Naive B cell (primary cell): ENCODE measurements at regions not wholly inside any gene's neighbourhood (a gene's known extent, or its start where the extent isn't known, plus 50 kb on each side); places are given as distances from the start of the nearest gene placed in this dataset.
"Not testable (repeated sequence)": the region's sequence is repeated elsewhere in the genome, so short reads cannot be mapped to it uniquely, and the experiment has no call there.

Experiments used
- ATAC-seq, 2 donors: fragments of 150-1000 bp; cut with Tn5 transposase; 2 replicates each; pipeline ENCODE4 v1.10.0; 2021; ENCODE audit warnings: low read depth in 2 of 2, mild to moderate bottlenecking in 2 of 2, moderate library complexity in 2 of 2
- DNase-seq: peaks from one replicate; pipeline ENCODE4 v3.0.0; 2022
- H3K27ac Mint-ChIP-seq, 6 donors: one replicate each; pipeline ENCODE4 v1.8.0; 2020 to 2022; ENCODE audit warnings: mild to moderate bottlenecking in 6 of 6, mixed read lengths in 6 of 6, moderate library complexity in 5 of 6, inconsistent platforms in 2 of 6
- H3K27me3 Mint-ChIP-seq, 3 donors: one replicate each; pipeline ENCODE4 v1.8.0; 2021 to 2022; ENCODE audit warnings: mixed read lengths in 3 of 3, mild to moderate bottlenecking in 1 of 3
- H3K36me3 Mint-ChIP-seq, 2 donors: one replicate each; pipeline ENCODE4 v1.8.0; 2020 to 2022; ENCODE audit warnings: mixed read lengths in 2 of 2, inconsistent platforms in 1 of 2, mild to moderate bottlenecking in 1 of 2
- H3K4me1 Mint-ChIP-seq, 3 donors: one replicate each; pipeline ENCODE4 v1.8.0; 2020 to 2022; ENCODE audit warnings: mixed read lengths in 3 of 3, inconsistent platforms in 1 of 3, mild to moderate bottlenecking in 1 of 3, moderate library complexity in 1 of 3
- H3K4me3 Mint-ChIP-seq, 8 donors: one replicate each; pipeline ENCODE4 v1.8.0; 2020 to 2022; ENCODE audit warnings: mild to moderate bottlenecking in 8 of 8, mixed read lengths in 8 of 8, moderate library complexity in 8 of 8, inconsistent platforms in 2 of 8
- H3K9me3 Mint-ChIP-seq, 7 donors: one replicate each; pipeline ENCODE4 v1.8.0; 2020 to 2022; ENCODE audit warnings: mixed read lengths in 7 of 7, mild to moderate bottlenecking in 5 of 7, inconsistent platforms in 2 of 7, moderate library complexity in 1 of 7

DNA sequence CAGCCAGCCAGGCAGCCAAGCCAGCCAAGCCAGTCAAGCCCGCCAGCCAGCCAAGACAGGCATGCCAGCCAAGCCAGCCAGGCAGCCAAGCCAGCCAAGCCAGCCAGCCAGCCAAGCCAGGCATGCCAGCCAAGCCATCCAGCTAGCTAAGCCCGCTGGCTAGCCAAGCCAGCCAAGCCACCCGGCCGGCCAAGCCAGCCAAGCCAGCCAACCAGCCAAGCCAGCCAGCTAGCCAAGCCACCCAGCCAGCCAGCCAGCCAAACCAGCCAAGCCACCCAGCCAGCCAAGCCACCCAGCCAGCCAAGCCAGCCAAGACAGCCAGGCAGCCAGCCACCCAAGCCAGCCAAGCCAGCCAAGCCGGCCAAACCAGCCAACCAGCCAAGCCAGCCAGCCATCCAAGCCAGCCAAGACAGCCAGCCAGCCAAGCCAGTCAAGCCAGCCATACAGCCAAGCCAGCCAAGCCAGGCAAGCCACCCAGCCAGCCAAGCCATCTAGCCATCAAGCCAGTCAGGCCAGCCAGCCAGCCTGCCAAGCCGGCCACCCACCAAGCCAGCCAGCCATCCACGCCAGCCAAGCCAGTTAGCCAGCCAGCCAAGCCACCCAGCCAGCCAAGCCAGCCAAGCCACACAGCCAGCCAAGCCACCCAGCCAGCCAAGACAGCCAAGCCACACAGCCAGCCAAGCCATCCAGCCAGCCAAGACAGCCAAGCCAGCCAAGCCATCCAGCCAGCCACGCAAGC lies 349.2 kb upstream of the PLGLB2 start:
- peaks cover 0 to 13% (median 8%) of the 10 kb centered on the region in 7 donors for H3K9me3 Mint-ChIP-seq
- H3K27ac Mint-ChIP-seq, DNase-seq, H3K4me3 Mint-ChIP-seq, ATAC-seq, H3K36me3 Mint-ChIP-seq, H3K4me1 Mint-ChIP-seq, H3K27me3 Mint-ChIP-seq: not testable (repeated sequence)

DNA sequence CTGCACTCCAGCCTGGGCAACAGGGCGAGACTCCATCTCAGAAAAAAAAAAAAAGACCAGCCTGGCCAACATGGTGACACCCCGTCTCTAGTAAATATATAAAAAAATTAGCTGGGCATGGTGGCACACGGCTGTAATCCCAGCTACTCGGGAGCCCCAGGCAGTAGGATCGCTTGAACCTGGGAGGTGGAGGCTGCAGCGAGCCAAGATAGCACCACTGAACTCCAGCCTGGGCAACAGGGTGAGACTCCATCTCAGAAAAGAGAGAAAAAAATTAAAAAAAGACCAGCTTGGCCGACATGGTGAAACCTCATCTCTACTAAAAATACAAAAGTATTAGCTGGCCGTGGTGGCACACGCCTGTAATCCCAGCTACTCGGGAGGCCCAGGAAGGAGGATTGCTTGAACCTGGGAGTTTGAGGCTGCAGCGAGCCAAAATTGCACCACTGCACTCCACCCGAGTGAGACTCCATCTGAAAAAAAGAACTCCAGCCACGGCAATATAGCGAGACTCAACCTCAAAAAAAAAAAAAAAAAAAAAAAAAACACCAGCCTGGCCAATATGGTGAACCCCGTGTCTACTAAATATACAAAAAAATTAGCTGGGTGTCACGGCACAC lies 346.1 kb upstream of the PLGLB2 start:
- ATAC-seq: no peak
- H3K4me1 Mint-ChIP-seq: no peaks in the 10 kb centered on the region
- H3K27me3 Mint-ChIP-seq: no peaks in the 10 kb centered on the region
- H3K9me3 Mint-ChIP-seq: peaks cover 0 to 16% (median 11%) of the 10 kb centered on the region in 7 donors
- DNase-seq: no peak
- no peaks in the 10 kb centered on the region for H3K36me3 Mint-ChIP-seq
- no peak overlapping the region for H3K27ac Mint-ChIP-seq
- peak overlapping the region in 1 of 8 donors; percentile 74 for H3K4me3 Mint-ChIP-seq

DNA sequence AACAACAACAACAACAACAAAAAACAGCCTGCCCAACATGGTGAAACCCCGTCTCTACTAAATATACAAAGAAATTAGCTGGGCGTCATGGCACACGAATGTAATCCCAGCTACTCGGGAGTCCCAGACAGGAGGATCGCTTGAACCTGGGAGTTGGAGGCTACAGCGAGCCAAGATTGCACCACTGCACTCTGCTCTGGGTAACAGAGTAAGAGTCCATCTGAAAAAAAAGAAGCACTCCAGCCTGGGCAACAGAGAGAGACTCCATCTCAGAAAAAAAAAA lies 344.1 kb upstream of the PLGLB2 start:
- Mint-ChIP-seq H3K36me3 (no peaks in the 10 kb centered on the region), H3K9me3 (peaks cover 0 to 16% (median 11%) of the 10 kb centered on the region in 7 donors), H3K27ac (no peak overlapping the region), H3K4me1 (no peaks in the 10 kb centered on the region), H3K27me3 (no peaks in the 10 kb centered on the region), H3K4me3 (peak overlapping the region in 2 of 8 donors; percentile 33 to 56)
- ATAC-seq: no peak
- no peak for DNase-seq

DNA sequence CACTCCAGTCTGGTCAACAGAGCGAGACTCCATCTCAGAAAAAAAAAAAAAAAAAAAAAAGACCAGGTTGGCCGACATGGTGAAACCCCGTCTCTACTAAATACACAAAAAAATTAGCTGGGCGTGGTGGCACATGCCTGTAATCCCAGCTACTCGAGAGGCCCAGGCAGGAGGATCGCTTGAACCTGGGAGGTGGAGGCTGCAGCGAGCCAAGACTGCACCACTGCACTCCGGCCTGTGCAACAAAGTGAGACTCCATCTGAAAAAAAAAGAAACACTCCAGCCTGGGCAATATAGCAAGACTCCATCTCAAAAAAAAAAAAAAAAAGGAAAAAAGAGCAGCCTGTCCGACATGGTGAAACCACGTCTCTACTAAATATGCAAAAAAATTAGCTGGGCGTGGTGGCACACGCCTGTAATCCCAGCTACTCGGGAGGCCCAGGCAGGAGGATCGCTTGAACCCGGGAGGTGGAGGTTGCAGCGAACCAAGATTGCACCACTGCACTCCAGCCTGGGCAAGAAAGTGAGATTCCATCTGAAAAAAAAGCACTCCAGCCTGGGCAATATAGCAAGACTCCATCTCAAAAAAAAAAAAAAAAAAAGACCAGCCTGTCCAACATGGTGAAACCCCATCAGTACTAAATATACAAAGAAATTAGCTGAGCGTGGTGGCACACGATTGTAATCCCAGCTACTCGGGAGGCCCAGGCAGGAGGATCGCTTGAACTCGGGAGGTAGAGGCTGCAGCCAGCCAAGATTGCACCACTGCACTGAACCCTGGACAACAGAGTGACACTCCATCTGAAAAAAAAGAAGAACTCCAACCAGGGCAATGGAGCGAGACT lies 343.3 kb upstream of the PLGLB2 start:
- peaks cover 0 to 16% (median 11%) of the 10 kb centered on the region in 7 donors for H3K9me3 Mint-ChIP-seq
- H3K27me3 Mint-ChIP-seq, H3K36me3 Mint-ChIP-seq, DNase-seq, ATAC-seq, H3K4me1 Mint-ChIP-seq: not testable (repeated sequence)
- H3K27ac Mint-ChIP-seq: peak overlapping the region in 1 of 6 donors; percentile 42
- peak overlapping the region in 1 of 8 donors; percentile 15 for H3K4me3 Mint-ChIP-seq

- ATAC-seq, DNase-seq, H3K4me1 Mint-ChIP-seq, H3K27me3 Mint-ChIP-seq, H3K4me3 Mint-ChIP-seq, H3K27ac Mint-ChIP-seq, H3K36me3 Mint-ChIP-seq: not testable (repeated sequence)
- H3K9me3 Mint-ChIP-seq: peaks cover 0 to 16% (median 11%) of the 10 kb centered on the region in 7 donors
These were observed 342.2 kb upstream of the PLGLB2 start for GRCh38 chr2:87405531-87406216.

DNA sequence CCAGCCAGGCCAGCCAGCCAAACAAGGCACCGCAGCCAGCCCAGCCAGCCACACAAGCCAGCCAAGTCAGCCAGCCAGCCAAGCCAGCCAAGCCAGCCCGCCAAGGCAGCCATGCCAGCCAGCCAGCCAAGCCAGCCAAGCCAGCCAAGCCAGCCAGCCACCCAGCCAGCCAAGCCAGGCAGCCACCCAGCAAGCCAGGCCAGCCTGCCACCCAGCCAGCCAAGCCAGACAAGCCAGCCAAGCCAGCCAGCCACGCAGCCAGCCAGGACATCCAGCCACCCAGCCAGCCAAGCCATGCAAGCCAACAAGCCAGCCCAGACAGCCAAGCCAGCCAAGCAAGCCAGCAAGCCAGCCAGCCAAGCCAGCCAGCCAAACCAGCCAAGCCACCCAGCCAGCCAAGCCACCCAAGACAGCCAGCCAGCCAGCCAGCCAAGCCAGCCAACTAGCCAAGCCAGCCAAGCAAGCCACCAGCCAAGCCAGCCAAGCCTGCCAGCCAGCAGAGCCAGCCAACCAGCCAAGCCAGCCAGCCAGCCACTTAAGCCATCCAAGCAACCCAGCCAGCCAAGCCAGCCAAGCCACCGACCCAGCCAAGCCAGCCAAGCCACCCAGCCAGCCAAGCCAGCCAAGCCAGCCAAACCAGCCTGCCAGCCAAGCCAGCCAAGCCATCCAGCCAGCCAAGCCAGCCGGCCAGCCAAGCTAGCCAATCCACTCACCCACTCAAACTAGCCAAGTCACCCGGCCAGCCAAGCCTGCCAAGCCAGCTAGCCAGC lies 341.3 kb upstream of the PLGLB2 start:
- DNase-seq, H3K36me3 Mint-ChIP-seq, H3K4me3 Mint-ChIP-seq, H3K27ac Mint-ChIP-seq, ATAC-seq, H3K27me3 Mint-ChIP-seq, H3K4me1 Mint-ChIP-seq: not testable (repeated sequence)
- H3K9me3 Mint-ChIP-seq: peaks cover 0 to 16% (median 11%) of the 10 kb centered on the region in 7 donors

DNA sequence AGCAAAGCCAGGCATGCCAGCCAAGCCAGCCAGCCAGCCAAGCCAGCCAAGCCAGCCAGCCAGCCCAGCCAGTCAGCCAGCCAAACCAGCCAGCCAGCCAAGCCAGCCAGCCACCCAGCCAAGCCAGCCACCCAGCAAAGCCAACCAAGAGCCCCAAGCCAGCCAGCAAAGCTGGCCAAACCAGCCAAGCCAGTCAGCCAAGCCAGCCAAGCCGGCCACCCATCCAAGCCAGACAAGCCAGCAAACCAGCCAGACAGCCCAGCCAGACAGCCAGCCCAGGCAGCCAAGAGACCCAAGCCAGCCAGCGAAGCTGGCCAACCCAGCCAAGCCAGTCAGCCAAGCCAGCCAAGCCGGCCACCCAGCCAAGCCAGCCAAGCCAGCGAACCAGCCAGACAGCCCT lies 338.3 kb upstream of the PLGLB2 start:
- H3K4me1 Mint-ChIP-seq, H3K27me3 Mint-ChIP-seq, H3K4me3 Mint-ChIP-seq, ATAC-seq, H3K9me3 Mint-ChIP-seq, H3K36me3 Mint-ChIP-seq, DNase-seq, H3K27ac Mint-ChIP-seq: not testable (repeated sequence)

GRCh38 chr2:87410371-87410770 lies 337.5 kb upstream of the PLGLB2 start:
- not testable (repeated sequence) for H3K27ac Mint-ChIP-seq, H3K36me3 Mint-ChIP-seq, H3K9me3 Mint-ChIP-seq, DNase-seq, H3K4me3 Mint-ChIP-seq, ATAC-seq, H3K27me3 Mint-ChIP-seq, H3K4me1 Mint-ChIP-seq

- not testable (repeated sequence) for H3K9me3 Mint-ChIP-seq, H3K4me3 Mint-ChIP-seq, H3K27me3 Mint-ChIP-seq, ATAC-seq, H3K36me3 Mint-ChIP-seq, H3K4me1 Mint-ChIP-seq, DNase-seq, H3K27ac Mint-ChIP-seq
These were observed 335.7 kb upstream of the PLGLB2 start for GRCh38 chr2:87412036-87412820.

DNA sequence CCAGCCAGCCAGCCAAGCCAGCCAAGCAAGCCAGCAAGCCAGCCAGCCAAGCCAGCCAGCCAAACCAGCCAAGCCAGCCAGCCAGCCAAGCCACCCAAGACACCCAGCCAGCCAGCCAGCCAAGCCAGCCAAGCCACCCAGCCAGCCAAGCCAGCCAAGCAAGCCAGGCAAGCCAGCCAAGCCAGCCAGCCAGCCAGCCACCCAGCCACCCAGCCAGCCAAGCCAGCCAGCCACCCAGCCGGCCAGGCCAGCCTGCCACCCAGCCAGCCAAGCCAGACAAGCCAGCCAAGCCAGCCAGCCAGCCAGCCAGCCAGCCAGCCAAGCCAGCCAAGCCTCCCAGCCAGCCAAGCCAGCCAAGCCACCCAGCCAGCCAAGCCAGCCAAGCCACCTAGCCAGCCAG lies 333.6 kb upstream of the PLGLB2 start:
- ATAC-seq, H3K27ac Mint-ChIP-seq, H3K4me3 Mint-ChIP-seq, H3K36me3 Mint-ChIP-seq, H3K9me3 Mint-ChIP-seq, H3K4me1 Mint-ChIP-seq, H3K27me3 Mint-ChIP-seq, DNase-seq: not testable (repeated sequence)

DNA sequence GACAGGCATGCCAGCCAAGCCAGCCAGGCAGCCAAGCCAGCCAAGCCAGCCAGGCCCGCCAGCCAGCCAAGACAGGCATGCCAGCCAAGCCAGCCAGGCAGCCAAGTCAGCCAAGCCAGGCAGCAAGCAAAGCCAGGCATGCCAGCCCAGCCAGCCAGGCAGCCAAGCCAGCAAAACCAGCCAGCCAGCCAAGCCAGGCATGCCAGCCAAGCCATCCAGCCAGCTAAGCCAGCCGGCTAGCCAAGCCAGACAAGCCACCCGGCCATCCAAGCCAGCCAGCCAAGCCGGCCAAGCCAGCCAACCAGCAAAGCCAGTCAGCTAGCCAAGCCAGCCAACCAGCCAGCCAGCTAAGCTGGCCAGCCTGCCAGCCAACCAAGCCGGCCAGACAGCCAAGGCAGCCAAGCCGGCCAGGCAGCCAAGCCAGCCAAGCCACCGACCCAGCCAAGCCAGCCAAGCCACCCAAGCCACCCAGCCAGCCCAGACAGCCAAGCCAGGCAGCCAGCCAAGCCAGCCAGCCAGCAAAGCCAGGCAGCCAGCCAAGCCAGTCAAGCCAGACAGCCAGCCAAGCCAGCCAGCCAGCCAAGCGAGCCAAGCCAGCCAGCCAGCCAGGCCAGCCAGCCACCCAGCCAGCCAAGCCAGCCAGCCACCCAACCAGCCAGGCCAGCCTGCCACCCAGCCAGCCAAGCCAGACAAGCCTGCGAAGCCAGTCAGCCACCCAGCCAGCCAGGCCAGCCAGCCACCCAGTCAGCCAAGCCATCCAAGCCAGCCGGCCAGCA lies 332.9 kb upstream of the PLGLB2 start:
- ATAC-seq, H3K27me3 Mint-ChIP-seq, H3K4me1 Mint-ChIP-seq, H3K4me3 Mint-ChIP-seq, H3K36me3 Mint-ChIP-seq, DNase-seq, H3K27ac Mint-ChIP-seq, H3K9me3 Mint-ChIP-seq: not testable (repeated sequence)
